Ovary (tissue), 3 donors: ENCODE measurements at regions not wholly inside any gene's neighbourhood (a gene's known extent, or its start where the extent isn't known, plus 50 kb on each side); places are given as distances from the start of the nearest gene placed in this dataset.

Experiments
- CTCF ChIP-seq, 3 donors: fragments of 450-650 bp in 2 of 3; fragments of 200-600 bp in 1 of 3; IDR thresholded peaks; one replicate each; pipeline versions ENCODE4 v1.5.1 to v1.8.0; 2016 to 2022; ENCODE audit warnings: antibody characterized with exemption in 3 of 3, mild to moderate bottlenecking in 1 of 3
- EP300 ChIP-seq: sonication (generic); formaldehyde crosslinking; IDR thresholded peaks from one replicate; pipeline ENCODE4 v1.6.1; 2017; ENCODE audit warnings: antibody characterized with exemption
- POLR2A ChIP-seq: fragments of 450-650 bp; IDR thresholded peaks from one replicate; pipeline ENCODE4 v1.6.1; 2017; ENCODE audit warnings: antibody characterized with exemption, mild to moderate bottlenecking, moderate library complexity
- donor health status: DM: no; HTN: no; CAD: no.

- TF ChIP-seq CTCF (IDR thresholded peaks at IDR 0.05): no peak
- TF ChIP-seq POLR2A: no peak
- TF ChIP-seq EP300: no peak
Measured at GRCh38 chr12:29070309-29070708, 78.8 kb upstream of the FAR2 start.
